SIG-M5 treated with dmso at 0.1 percent for 504 hours (cell line): ENCODE measurements at regions not wholly inside any gene's neighbourhood (a gene's known extent, or its start where the extent isn't known, plus 50 kb on each side); places are given as distances from the start of the nearest gene placed in this dataset.

ENCODE experiments used
- DNase-seq: peaks from one replicate; lab custom pipeline; 2025; ENCODE audit not compliant: unreplicated experiment; lab: John Stamatoyannopoulos, UW

GRCh38 chr21:16169102-16169511 is 439.3 kb downstream of the USP25 start:
- peak; percentile 56 for DNase-seq

GRCh38 chr21:16169779-16170178 is 440.0 kb downstream of the USP25 start:
- no peak for DNase-seq

DNA sequence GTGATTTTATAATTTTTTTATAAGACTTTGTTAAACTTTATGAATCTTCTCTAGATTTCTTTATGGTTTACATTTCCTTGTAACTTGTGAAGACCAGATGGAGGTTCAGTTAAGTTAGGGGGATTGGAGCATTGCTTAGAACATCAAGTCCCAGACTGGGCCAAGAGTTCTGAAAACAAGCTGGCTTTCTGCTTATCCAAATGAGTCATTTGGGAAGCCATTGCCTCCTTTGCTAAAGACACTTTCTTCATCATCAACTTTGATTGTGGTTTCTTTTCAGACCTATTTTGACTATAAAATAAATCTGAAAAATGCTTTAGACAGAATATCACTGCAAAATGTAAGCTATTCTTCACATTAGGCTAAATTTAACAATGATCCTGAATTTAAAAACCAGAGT is 446.8 kb downstream of the USP25 start:
- DNase-seq, result no peak

DNA sequence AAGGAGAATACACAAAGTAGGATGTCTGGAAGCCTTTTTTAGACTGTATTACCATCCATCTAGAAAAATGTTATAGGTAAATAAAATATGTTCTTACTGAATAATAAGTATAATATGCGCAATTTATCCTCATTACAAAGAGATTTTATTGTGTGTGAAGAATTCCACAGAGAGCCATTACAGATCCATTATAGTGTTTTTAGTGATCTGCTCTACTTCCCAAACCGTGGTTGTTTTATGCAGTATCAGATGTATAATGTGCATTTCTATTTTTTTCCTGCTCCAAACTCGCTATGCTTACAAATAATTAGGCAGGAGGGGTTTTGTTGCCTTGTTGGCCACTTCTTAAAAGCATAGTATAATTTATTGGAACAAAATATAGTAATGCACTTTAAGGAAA is 447.8 kb downstream of the USP25 start:
- no peak for DNase-seq

DNA sequence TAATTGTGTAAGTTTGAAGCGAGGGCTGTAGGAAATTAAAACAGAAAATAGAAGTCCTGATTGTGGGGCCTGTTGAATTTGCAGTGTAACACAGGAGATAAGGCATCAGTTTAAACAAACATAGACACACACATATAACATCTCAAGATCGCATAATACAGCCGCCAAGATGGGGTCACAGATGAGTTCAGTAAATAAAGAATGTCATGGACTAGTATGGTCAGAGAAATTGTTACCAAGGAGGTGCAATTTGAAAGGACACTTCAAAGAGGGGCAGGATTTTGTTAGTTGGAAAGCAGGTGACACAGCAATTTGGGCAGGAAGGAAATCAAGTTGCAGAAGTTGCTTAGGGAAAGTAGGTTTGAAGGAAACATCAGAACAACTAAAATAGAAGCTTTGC is 450.0 kb downstream of the USP25 start:
- DNase-seq, result no peak

DNA sequence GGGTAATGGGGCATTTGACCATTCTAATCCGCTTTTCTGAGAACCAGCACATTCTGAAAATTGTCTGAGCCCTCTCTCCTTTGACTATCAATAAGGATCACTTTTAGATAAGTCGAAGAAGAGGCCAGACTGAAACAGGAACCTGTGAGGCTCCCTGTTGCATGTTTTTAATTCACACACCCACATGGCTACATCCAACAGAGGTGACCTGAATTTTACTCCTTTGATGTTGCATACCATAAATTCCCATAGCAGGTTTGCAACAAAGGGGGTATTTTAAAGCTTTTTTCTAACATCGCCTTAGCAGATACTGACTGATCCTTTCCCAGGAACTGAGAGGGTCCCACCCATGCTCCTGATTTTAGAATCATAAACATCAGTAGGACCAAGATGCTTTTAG is 450.8 kb downstream of the USP25 start:
- no peak for DNase-seq

GRCh38 chr21:16181018-16181417 is 451.2 kb downstream of the USP25 start:
- DNase-seq, result no peak

- DNase-seq, result no peak
Measured at GRCh38 chr21:16185766-16186165, 456.0 kb downstream of the USP25 start.

GRCh38 chr21:16186742-16187141 is 457.0 kb downstream of the USP25 start:
- DNase-seq, result no peak

DNA sequence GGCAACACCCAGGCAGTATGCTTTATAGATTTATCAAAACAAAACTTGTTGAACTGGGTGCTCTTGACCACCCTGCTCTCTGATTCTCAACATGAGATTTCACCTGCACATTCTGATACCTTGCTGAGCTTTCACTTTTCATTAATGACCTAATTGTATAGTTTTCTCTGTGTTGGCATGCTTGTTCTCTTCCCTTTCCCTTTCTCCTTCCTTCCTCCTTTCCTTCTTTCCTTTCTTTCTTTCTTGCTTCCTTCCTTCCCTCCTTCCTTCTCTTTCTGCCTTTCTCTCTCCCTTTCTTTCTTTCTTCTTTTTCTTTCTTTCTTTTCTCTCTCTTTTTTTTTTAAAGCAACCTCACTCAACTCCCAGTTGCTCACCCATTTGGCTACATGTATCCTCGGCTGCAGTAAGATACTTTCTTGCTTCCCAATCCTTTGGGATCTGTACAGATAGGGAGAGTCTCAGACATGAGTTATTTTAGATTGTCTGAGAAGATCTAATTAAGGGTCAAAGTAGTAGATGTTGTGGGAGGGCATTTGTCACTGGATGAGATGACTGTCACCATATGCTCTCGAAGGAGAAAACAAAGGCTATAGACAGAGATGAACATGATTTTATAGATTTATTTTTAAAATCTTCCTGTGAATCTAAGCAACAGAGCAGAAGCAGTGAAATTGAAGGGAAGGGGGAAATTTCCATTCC is 458.0 kb downstream of the USP25 start:
- DNase-seq, result no peak

- peak; percentile 6 for DNase-seq
Measured at GRCh38 chr21:16192902-16193301, 463.1 kb downstream of the USP25 start.

GRCh38 chr21:16193496-16194094 is 463.8 kb downstream of the USP25 start:
- no peak for DNase-seq

GRCh38 chr21:16194095-16194787 is 464.5 kb downstream of the USP25 start:
- DNase-seq, result peak; percentile 97

DNA sequence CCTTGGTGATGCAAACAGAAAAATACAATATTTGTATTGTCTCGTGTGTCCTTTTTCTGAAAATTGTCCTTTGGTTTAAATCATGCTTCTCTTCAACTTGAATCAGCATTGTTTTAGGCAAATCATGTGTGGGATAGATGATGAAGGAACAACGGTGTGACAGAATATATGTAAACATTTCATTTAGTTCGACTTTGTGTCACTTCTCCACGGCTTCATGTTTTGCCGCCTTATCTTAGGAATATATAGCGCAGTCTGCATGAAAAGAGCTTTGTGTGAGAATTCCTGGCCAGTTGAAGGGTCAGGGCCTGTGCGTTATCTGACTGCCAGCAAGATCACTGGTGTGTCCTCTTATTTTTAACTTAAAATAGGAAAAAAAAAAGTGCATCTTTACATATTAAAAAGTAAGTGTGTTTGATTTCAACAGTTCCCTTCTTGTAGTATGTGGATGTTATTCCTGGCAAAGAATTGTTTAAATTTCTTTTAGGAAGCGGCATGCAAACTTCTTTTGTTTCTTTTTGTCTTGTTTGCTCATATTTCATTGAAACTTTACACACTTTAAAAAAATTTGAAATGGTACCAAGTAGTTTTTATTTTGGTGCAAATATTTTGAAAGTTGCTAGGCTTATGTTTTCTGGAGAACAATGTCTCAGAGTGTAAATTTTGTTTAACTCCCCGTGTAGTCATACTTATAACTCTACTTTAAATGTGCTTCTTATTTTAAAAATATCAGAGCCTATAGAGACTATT is 465.2 kb downstream of the USP25 start:
- peak; percentile 42 for DNase-seq

DNA sequence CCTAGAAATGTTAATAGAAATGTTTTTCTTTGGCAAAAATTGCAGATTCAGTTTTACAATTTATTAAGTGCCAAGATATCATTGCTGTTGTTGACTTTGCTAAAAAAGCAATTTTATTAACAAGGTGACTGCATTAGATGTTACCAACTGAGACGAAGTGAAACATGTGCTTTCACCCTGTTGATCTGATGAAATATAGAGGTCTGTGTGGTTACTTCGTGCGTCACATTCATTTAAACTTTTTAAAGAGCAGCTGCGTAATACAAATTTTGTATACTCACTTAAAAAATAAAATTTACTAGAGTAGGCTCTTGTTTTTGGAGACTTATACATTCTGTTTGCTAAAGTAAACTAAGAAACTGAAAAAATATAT is 465.7 kb downstream of the USP25 start:
- peak; percentile 70 for DNase-seq

DNA sequence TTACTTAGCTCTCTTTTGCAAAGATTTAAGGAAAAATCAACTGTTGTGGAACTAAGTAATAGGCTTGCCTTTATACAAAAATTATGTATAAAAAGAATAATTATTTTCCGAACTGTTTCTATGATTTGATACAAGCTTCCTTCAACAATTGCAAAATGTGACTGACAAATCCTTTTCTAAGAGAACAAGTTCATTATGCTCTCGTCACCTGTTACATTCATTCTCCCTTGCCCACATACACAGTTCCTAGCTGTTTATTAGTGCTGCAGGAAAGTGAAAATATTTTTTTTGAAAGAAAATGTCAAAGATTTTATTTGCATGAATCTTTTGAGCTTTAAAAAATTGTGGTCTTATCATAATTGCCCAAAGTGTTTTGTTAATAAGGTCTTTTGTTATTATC is 466.2 kb downstream of the USP25 start:
- peak; percentile 16 for DNase-seq

GRCh38 chr21:16198546-16198945 is 468.8 kb downstream of the USP25 start:
- no peak for DNase-seq

- no peak for DNase-seq
Measured at GRCh38 chr21:16199539-16199938, 469.8 kb downstream of the USP25 start.

DNA sequence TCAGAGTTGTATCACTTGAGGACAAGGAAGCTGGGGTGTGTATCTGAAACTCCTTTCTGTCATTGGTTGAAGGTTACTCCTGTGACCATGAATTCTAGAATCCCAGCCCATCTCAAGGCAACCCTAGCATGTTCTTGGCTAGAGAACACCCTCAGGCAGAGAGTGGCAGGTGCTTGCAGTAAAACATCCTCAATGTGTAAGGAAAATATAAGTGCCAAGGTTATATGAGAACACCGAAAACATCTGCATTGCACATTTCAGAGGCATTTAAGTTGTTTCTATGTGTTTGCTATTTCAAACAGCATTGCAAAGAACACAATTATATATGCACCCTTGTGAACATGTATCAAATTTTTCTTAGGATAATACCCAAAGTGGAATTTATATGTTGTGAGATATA is 471.9 kb downstream of the USP25 start:
- no peak for DNase-seq

DNA sequence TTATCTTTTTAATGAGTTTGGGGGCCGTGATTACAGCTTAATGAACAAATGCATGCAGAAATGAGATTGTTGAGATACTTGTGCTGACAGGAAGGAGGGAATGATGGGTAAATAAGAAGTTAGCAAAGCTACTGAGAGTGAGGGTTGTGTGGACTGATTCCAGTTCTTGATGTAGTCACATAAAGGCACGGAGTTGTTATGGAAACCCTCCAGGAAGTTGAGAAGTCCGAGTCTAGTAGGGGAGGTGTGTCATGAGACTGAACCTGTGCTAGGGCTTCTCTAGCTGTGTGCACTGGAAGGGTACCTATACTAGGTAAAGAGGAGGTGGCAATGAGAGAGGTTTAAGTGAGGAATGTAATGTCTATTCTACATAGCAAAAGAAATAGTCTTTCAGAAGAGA is 475.7 kb downstream of the USP25 start:
- DNase-seq, result no peak
